HL-60/S4 (cell line): ENCODE measurements at regions not wholly inside any gene's neighbourhood (a gene's known extent, or its start where the extent isn't known, plus 50 kb on each side); places are given as distances from the start of the nearest gene placed in this dataset.

Source experiments
- in situ Hi-C: fragments of 300-500 bp; cut with MboI; formaldehyde crosslinking; loops from 2 replicates; pipeline ENCODE4 v1.14.3; 2022; ENCODE audit warnings: low sequenced_read_pairs

GRCh38 chr5:1707467-1707866, 92.2 kb downstream of the MRPL36 start:
- in situ Hi-C loops: no loop called here

- in situ Hi-C loops: no loop called here
Measured at GRCh38 chr5:1706428-1706827, 93.2 kb downstream of the MRPL36 start.

- in situ Hi-C loops: no loop called here
Measured at GRCh38 chr5:1706021-1706420, 93.6 kb downstream of the MRPL36 start.

GRCh38 chr5:1704676-1705075, 95.0 kb downstream of the MRPL36 start:
- in situ Hi-C loops: no loop called here

- in situ Hi-C loops: no loop called here
Measured at GRCh38 chr5:1704266-1704665, 95.4 kb downstream of the MRPL36 start.

- in situ Hi-C loops: no loop called here
Measured at GRCh38 chr5:1703352-1704050, 96.1 kb downstream of the MRPL36 start.

- in situ Hi-C loops: no loop called here
Measured at GRCh38 chr5:1702318-1702717, 97.3 kb downstream of the MRPL36 start.

GRCh38 chr5:1701884-1702283, 97.8 kb downstream of the MRPL36 start:
- in situ Hi-C loops: no loop called here

GRCh38 chr5:1701216-1701864, 98.3 kb downstream of the MRPL36 start:
- in situ Hi-C loops: no loop called here

- in situ Hi-C loops: no loop called here
Measured at GRCh38 chr5:1699394-1699793, 100.2 kb downstream of the MRPL36 start.

- in situ Hi-C loops: no loop called here
Measured at GRCh38 chr5:1698589-1699316, 100.9 kb downstream of the MRPL36 start.

GRCh38 chr5:1692381-1692780, 107.3 kb downstream of the MRPL36 start:
- in situ Hi-C loops: no loop called here

GRCh38 chr5:1687301-1687970, 112.2 kb downstream of the MRPL36 start:
- in situ Hi-C loops: no loop called here

GRCh38 chr5:1686016-1686802, 113.4 kb downstream of the MRPL36 start:
- in situ Hi-C loops: no loop called here

GRCh38 chr5:1685066-1685465, 114.6 kb downstream of the MRPL36 start:
- in situ Hi-C loops: no loop called here

- in situ Hi-C loops: no loop called here
Measured at GRCh38 chr5:1681955-1682354, 117.7 kb downstream of the MRPL36 start.

GRCh38 chr5:1673042-1673677, 126.5 kb downstream of the MRPL36 start:
- in situ Hi-C loops: no loop called here

- in situ Hi-C loops: no loop called here
Measured at GRCh38 chr5:1672396-1672795, 127.2 kb downstream of the MRPL36 start.

GRCh38 chr5:1671351-1671750, 128.3 kb downstream of the MRPL36 start:
- in situ Hi-C loops: no loop called here

GRCh38 chr5:1670351-1670750, 129.3 kb downstream of the MRPL36 start:
- in situ Hi-C loops: no loop called here
